Caco-2 (cell line): ENCODE measurements at regions not wholly inside any gene's neighbourhood (a gene's known extent, or its start where the extent isn't known, plus 50 kb on each side); places are given as distances from the start of the nearest gene placed in this dataset.

Source experiments
- BruUV-seq: library from RNA; stranded (reverse); fragments of 400-500 nt; replicated peaks from 2 replicates; lab custom pipeline; 2021; lab: Mats Ljungman, UMichigan
- CTCF ChIA-PET: fragments of 300-600 bp; sonication (Branson Sonifier 250); formaldehyde crosslinking; loops from one replicate; lab custom pipeline; 2022; ENCODE audit warnings: antibody characterized with exemption; lab: Charles Lee
- POLR2A ChIA-PET: fragments of 300-600 bp; sonication (Branson Sonifier 250); formaldehyde crosslinking; loops from one replicate; lab custom pipeline; 2022; ENCODE audit warnings: antibody characterized with exemption; lab: Charles Lee
- DNase-seq, 2 experiments: peaks; one replicate each; pipeline versions ENCODE4 v3.0.0 to v3.0.0-alpha.2; 2020 to 2022
- H3K27me3 ChIP-seq: replicated peaks from 2 replicates; pipeline ENCODE4 v1.6.0; 2011; ENCODE audit warnings: low read length; ENCODE audit not compliant: control insufficient read depth, insufficient read depth
- H3K36me3 ChIP-seq: 2 replicates; pipeline ENCODE4 v1.5.1; 2011; ENCODE audit warnings: low read length; ENCODE audit not compliant: control insufficient read depth, insufficient read depth
- H3K4me1 ChIP-seq: fragments of 250-450 bp; sonication (Bioruptor Pico); 2 replicates; pipeline ENCODE4 v1.5.1; 2020; ENCODE audit warnings: mild to moderate bottlenecking
- H3K4me3 ChIP-seq: 2 replicates; pipeline ENCODE4 v1.5.1; 2011; ENCODE audit warnings: low read depth, mild to moderate bottlenecking, control low read depth, low read length
- H3K9me3 ChIP-seq: fragments of 250-450 bp; sonication (Bioruptor Pico); 2 replicates; pipeline ENCODE4 v1.5.1; 2020; ENCODE audit warnings: mild to moderate bottlenecking, moderate library complexity
- H3K27ac Mint-ChIP-seq: one replicate; pipeline ENCODE4 v1.8.0; 2022; ENCODE audit warnings: mixed read lengths; ENCODE audit not compliant: unreplicated experiment
- H3K27me3 Mint-ChIP-seq: one replicate; pipeline ENCODE4 v1.8.0; 2022; ENCODE audit warnings: mixed read lengths; ENCODE audit not compliant: insufficient read depth, unreplicated experiment
- H3K36me3 Mint-ChIP-seq: one replicate; pipeline ENCODE4 v1.8.0; 2022; ENCODE audit warnings: mild to moderate bottlenecking, mixed read lengths; ENCODE audit not compliant: insufficient read depth, unreplicated experiment
- H3K4me1 Mint-ChIP-seq: one replicate; pipeline ENCODE4 v1.8.0; 2022; ENCODE audit warnings: low read depth, mixed read lengths; ENCODE audit not compliant: unreplicated experiment
- H3K4me3 Mint-ChIP-seq: one replicate; pipeline ENCODE4 v1.8.0; 2022; ENCODE audit warnings: mild to moderate bottlenecking, moderate library complexity, mixed read lengths; ENCODE audit not compliant: unreplicated experiment
- H3K9me3 Mint-ChIP-seq: one replicate; pipeline ENCODE4 v1.8.0; 2022; ENCODE audit warnings: mixed read lengths; ENCODE audit not compliant: unreplicated experiment
- CTCF ChIP-seq, 2 experiments: fragments of 200-600 bp in 1 of 2; IDR thresholded peaks; 1 replicate in 1 of 2; 2 replicates in 1 of 2; pipeline versions ENCODE4 v1.5.1 to v1.8.0; 2011 to 2022; ENCODE audit warnings: antibody characterized with exemption in 1 of 2, control low read depth in 1 of 2, inconsistent platforms in 1 of 2, low read depth in 1 of 2, low read length in 1 of 2, mild to moderate bottlenecking in 1 of 2, moderate library complexity in 1 of 2; ENCODE audit not compliant: insufficient read depth in 1 of 2, severe bottlenecking in 1 of 2, unreplicated experiment in 1 of 2
- intact Hi-C: fragments of 100-400 bp; cut with micrococcal nuclease; formaldehyde crosslinking; loops from one replicate; pipeline ENCODE4 v1.10.0; 2022; ENCODE audit not compliant: unreplicated experiment

GRCh38 chr15:49752517-49752916 is 131.7 kb downstream of the DTWD1 start:
- Histone ChIP-seq H3K4me3 (no peak overlapping the region), H3K9me3 (no peaks in the 10 kb centered on the region), H3K27me3 (no peaks in the 10 kb centered on the region), H3K4me1 (no peaks in the 10 kb centered on the region), H3K36me3 (no peaks in the 10 kb centered on the region)
- no peak overlapping the region for H3K27ac Mint-ChIP-seq
- BruUV-seq, result no TSS peak
- H3K36me3 Mint-ChIP-seq, result no peaks in the 10 kb centered on the region
- no peaks in the 10 kb centered on the region for H3K27me3 Mint-ChIP-seq
- intact Hi-C loops, result no loop called here
- no peak overlapping the region for H3K4me3 Mint-ChIP-seq
- no peaks in the 10 kb centered on the region for H3K9me3 Mint-ChIP-seq
- peaks cover 1% of the 10 kb centered on the region for H3K4me1 Mint-ChIP-seq
- TF ChIP-seq CTCF (IDR thresholded peaks at IDR 0.05; ENCODE audit: insufficient read depth in 1 of 2, low read depth in 1 of 2, low read length in 1 of 2, severe bottlenecking in 1 of 2, unreplicated experiment in 1 of 2), result no peak
- DNase-seq, result no peak
- CTCF ChIA-PET, result no interaction called here
- POLR2A ChIA-PET, result no interaction called here

- Mint-ChIP-seq H3K4me3 (no peak overlapping the region), H3K4me1 (no peaks in the 10 kb centered on the region), H3K9me3 (peaks cover 30% of the 10 kb centered on the region), H3K36me3 (no peaks in the 10 kb centered on the region), H3K27me3 (no peaks in the 10 kb centered on the region), H3K27ac (no peak overlapping the region)
- Histone ChIP-seq H3K9me3 (peaks cover 17% of the 10 kb centered on the region), H3K4me3 (no peak overlapping the region), H3K36me3 (no peaks in the 10 kb centered on the region), H3K27me3 (no peaks in the 10 kb centered on the region), H3K4me1 (no peaks in the 10 kb centered on the region)
- DNase-seq, result no peak
- CTCF ChIA-PET, result no interaction called here
- POLR2A ChIA-PET, result no interaction called here
- intact Hi-C loops, result no loop called here
- BruUV-seq, result no TSS peak
- TF ChIP-seq CTCF (IDR thresholded peaks at IDR 0.05; ENCODE audit: insufficient read depth in 1 of 2, low read depth in 1 of 2, low read length in 1 of 2, severe bottlenecking in 1 of 2, unreplicated experiment in 1 of 2), result no peak
These were observed 137.6 kb downstream of the DTWD1 start for GRCh38 chr15:49758456-49758855.

GRCh38 chr15:49758856-49759255 is 138.0 kb downstream of the DTWD1 start:
- ChIA-PET CTCF (no interaction called here), POLR2A (no interaction called here)
- Mint-ChIP-seq H3K36me3 (no peaks in the 10 kb centered on the region), H3K9me3 (peaks cover 34% of the 10 kb centered on the region), H3K4me3 (no peak overlapping the region), H3K27ac (no peak overlapping the region), H3K27me3 (no peaks in the 10 kb centered on the region), H3K4me1 (no peaks in the 10 kb centered on the region)
- H3K9me3 ChIP-seq, result peaks cover 17% of the 10 kb centered on the region
- no peaks in the 10 kb centered on the region for H3K36me3 ChIP-seq
- intact Hi-C loops, result no loop called here
- H3K27me3 ChIP-seq, result no peaks in the 10 kb centered on the region
- TF ChIP-seq CTCF (IDR thresholded peaks at IDR 0.05; ENCODE audit: insufficient read depth in 1 of 2, low read depth in 1 of 2, low read length in 1 of 2, severe bottlenecking in 1 of 2, unreplicated experiment in 1 of 2), result no peak
- no peak for DNase-seq
- no TSS peak for BruUV-seq
- H3K4me1 ChIP-seq, result no peaks in the 10 kb centered on the region
- no peak overlapping the region for H3K4me3 ChIP-seq
